DND-41 (cell line): ENCODE measurements at regions not wholly inside any gene's neighbourhood (a gene's known extent, or its start where the extent isn't known, plus 50 kb on each side); places are given as distances from the start of the nearest gene placed in this dataset.

Experiments used
- EZH2 ChIP-seq: IDR thresholded peaks from 3 replicates; pipeline ENCODE4 v1.6.1; 2012; ENCODE audit warnings: borderline replicate concordance, low read depth, mild to moderate bottlenecking, moderate library complexity, low read length, inconsistent platforms; ENCODE audit not compliant: severe bottlenecking
- TF ChIP-seq, protein P1 (sequence below): IDR thresholded peaks from 2 replicates; pipeline ENCODE4 v1.5.1; 2012; ENCODE audit warnings: borderline replicate concordance, low read length, moderate library complexity, mild to moderate bottlenecking; ENCODE audit not compliant: poor library complexity, severe bottlenecking; ENCODE audit errors: extremely low read depth

DNA sequence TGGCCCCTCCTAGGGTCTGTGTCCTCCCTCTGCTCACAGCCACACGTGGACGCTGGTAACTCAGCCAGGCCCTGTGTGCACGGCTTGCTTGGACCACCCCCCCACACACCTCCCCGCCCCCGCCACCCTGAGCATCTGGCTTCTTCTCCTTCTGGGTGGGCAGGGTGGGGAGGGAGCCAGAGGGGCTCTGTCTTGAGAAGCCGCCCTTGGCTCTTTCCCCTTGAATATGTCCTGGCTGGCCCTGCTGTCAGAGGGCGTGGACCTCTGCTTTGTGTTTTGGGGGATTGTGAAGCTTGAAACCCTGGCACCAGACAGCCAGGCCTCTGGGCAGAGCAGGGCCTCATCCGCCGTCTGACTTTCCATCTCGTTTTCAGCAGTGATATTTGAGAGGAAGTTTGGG is 72.1 kb downstream of the GLI2 start:
- TF ChIP-seq, protein P1, sequence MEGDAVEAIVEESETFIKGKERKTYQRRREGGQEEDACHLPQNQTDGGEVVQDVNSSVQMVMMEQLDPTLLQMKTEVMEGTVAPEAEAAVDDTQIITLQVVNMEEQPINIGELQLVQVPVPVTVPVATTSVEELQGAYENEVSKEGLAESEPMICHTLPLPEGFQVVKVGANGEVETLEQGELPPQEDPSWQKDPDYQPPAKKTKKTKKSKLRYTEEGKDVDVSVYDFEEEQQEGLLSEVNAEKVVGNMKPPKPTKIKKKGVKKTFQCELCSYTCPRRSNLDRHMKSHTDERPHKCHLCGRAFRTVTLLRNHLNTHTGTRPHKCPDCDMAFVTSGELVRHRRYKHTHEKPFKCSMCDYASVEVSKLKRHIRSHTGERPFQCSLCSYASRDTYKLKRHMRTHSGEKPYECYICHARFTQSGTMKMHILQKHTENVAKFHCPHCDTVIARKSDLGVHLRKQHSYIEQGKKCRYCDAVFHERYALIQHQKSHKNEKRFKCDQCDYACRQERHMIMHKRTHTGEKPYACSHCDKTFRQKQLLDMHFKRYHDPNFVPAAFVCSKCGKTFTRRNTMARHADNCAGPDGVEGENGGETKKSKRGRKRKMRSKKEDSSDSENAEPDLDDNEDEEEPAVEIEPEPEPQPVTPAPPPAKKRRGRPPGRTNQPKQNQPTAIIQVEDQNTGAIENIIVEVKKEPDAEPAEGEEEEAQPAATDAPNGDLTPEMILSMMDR = no peak
- no peak for TF ChIP-seq EZH2
